K562 (cell line): ENCODE measurements at regions not wholly inside any gene's neighbourhood (a gene's known extent, or its start where the extent isn't known, plus 50 kb on each side); places are given as distances from the start of the nearest gene placed in this dataset.
A peak's percentile ranks its signal among the peaks of the same experiment; 100 is the strongest.

Experiments
- ATAC-seq: fragments of 200-7000 bp; cut with Tn5 transposase; 3 replicates; pipeline ENCODE4 v1.9.1; 2020; ENCODE audit warnings: moderate library complexity
- BruUV-seq: library from RNA; stranded (reverse); fragments of 400-500 nt; replicated peaks from 2 replicates; lab custom pipeline; 2021; lab: Mats Ljungman, UMichigan
- CTCF ChIA-PET: fragments of 300-600 bp; formaldehyde crosslinking; extraction: SDS; loops from one replicate; lab custom pipeline; 2021; ENCODE audit warnings: low intra/inter-chr PET ratio; lab: Yijun Ruan, JAX
- POLR2A ChIA-PET: fragments of 300-600, 350-650 bp; sonication (Branson Sonifier 250); formaldehyde crosslinking; extraction: SDS; loops from one replicate; lab custom pipeline; 2021; ENCODE audit warnings: antibody characterized with exemption, inconsistent platforms; lab: Yijun Ruan, JAX
- DNase-seq, 4 experiments: peaks; one replicate each; pipeline versions ENCODE4 v3.0.0 to v3.0.0-alpha.2; 2011 to 2018; ENCODE audit warnings: low spot score in 3 of 4, mixed read lengths in 3 of 4; ENCODE audit errors: extremely low read depth in 1 of 4
- FAIRE-seq: peaks from 2 replicates; lab custom pipeline; 2011; peaks lifted over from hg19 to GRCh38; lab: Jason Lieb, UNC
- H2AFZ ChIP-seq: 2 replicates; pipeline ENCODE4 v1.6.0; 2011; ENCODE audit warnings: low read depth, low read length, control low read depth, inconsistent platforms
- H3K27ac ChIP-seq: fragments of 200-600 bp; 3 replicates; pipeline ENCODE4 v1.8.0; 2011; ENCODE audit warnings: low read depth, mild to moderate bottlenecking, control low read depth, inconsistent platforms, low read length, moderate library complexity, mixed read lengths; ENCODE audit errors: extremely low read depth
- H3K27me3 ChIP-seq, 2 experiments: fragments of 300-600 bp in 1 of 2; 2 replicates in 1 of 2; 3 replicates in 1 of 2; pipeline versions ENCODE4 v1.6.0 to v1.8.0; 2011; ENCODE audit warnings: inconsistent platforms in 2 of 2, low read length in 2 of 2, mild to moderate bottlenecking in 1 of 2, mixed read lengths in 1 of 2, moderate library complexity in 1 of 2; ENCODE audit not compliant: control insufficient read depth in 2 of 2, insufficient read depth in 2 of 2
- H3K36me3 ChIP-seq: fragments of 300-600 bp; 3 replicates; pipeline ENCODE4 v1.8.0; 2011; ENCODE audit warnings: mild to moderate bottlenecking, low read length, inconsistent platforms; ENCODE audit not compliant: control insufficient read depth, insufficient read depth
- H3K4me1 ChIP-seq, 2 experiments: fragments of 200-600 bp in 1 of 2; replicated peaks in 1 of 2; 2 replicates in 1 of 2; 3 replicates in 1 of 2; pipeline versions ENCODE4 v1.5.1 to v1.8.0; 2011; ENCODE audit warnings: inconsistent platforms in 2 of 2, low read length in 2 of 2, mild to moderate bottlenecking in 1 of 2, mixed read lengths in 1 of 2, moderate library complexity in 1 of 2; ENCODE audit not compliant: control insufficient read depth in 2 of 2, insufficient read depth in 2 of 2
- H3K4me2 ChIP-seq: 2 replicates; pipeline ENCODE4 v1.6.1; 2011; ENCODE audit warnings: low read length, control low read depth, inconsistent platforms, mixed read lengths; ENCODE audit not compliant: insufficient read depth
- H3K4me3 ChIP-seq: fragments of 200-600 bp; sonication (generic), shearing (Covaris generic); 2 replicates; pipeline ENCODE4 v1.5.1; 2016; ENCODE audit warnings: control low read depth, inconsistent platforms
- H3K79me2 ChIP-seq: fragments of 200-600 bp; 3 replicates; pipeline ENCODE4 v1.8.0; 2011; ENCODE audit warnings: low read length, inconsistent platforms; ENCODE audit not compliant: control insufficient read depth, insufficient read depth
- H3K9ac ChIP-seq, 2 experiments: 2 replicates each; pipeline versions ENCODE4 v1.6.0 to v1.6.1; 2011; ENCODE audit warnings: low read depth in 2 of 2, low read length in 2 of 2, control low read depth in 1 of 2, inconsistent platforms in 1 of 2, mild to moderate bottlenecking in 1 of 2, mixed read lengths in 1 of 2; ENCODE audit not compliant: insufficient read depth in 1 of 2
- H3K9me1 ChIP-seq: one replicate; pipeline ENCODE4 v1.6.0; 2011; ENCODE audit warnings: inconsistent platforms, mild to moderate bottlenecking, low read length, moderate library complexity; ENCODE audit not compliant: control insufficient read depth, insufficient read depth
- H3K9me3 ChIP-seq: replicated peaks from 2 replicates; pipeline ENCODE4 v1.5.1; 2011; ENCODE audit warnings: low read depth, low read length, inconsistent platforms; ENCODE audit not compliant: control insufficient read depth, insufficient read depth
- H4K20me1 ChIP-seq: replicated peaks from 2 replicates; pipeline ENCODE4 v1.6.1; 2011; ENCODE audit warnings: low read length, inconsistent platforms, mixed read lengths; ENCODE audit not compliant: control insufficient read depth, insufficient read depth
- HLTF ChIP-seq: fragments of 450-650 bp; IDR thresholded peaks from 2 replicates; pipeline ENCODE4 v1.6.1; 2016
- KLF6 ChIP-seq: fragments of 250-450 bp; sonication (Bioruptor Pico); IDR thresholded peaks from 2 replicates; pipeline ENCODE4 v1.4.0; 2020; ENCODE audit warnings: mild to moderate bottlenecking, moderate library complexity, borderline replicate concordance
- RAD21 ChIP-seq, 2 experiments: fragments of 250-450 bp in 1 of 2; fragments of 450-650 bp in 1 of 2; sonication (Bioruptor Pico) in 1 of 2; formaldehyde crosslinking in 1 of 2; IDR thresholded peaks in 1 of 2; conservative IDR thresholded peaks in 1 of 2; 2 replicates each; pipeline versions ENCODE4 v1.4.0 to v1.8.0; 2020 to 2022; ENCODE audit warnings: mild to moderate bottlenecking in 2 of 2, moderate library complexity in 1 of 2
- WGBS: fragments of 100-300 bp; shearing (Covaris generic); methylation state at CpG from one replicate; pipeline ENCODE4 v1.1.6; 2016; ENCODE audit warnings: low coverage, mixed read lengths; ENCODE audit not compliant: insufficient coverage; ENCODE audit errors: missing lambda C conversion rate; 5-methylcytosine and 5-hydroxymethylcytosine counted together
- in situ Hi-C: fragments of 300-500 bp; cut with MboI; formaldehyde crosslinking; loops from 4 replicates; pipeline ENCODE4 v1.15.0; 2018; ENCODE audit warnings: inconsistent platforms, mixed read lengths
- intact Hi-C: fragments of 100-400 bp; cut with micrococcal nuclease; formaldehyde crosslinking; loops from 2 replicates; pipeline ENCODE4 v1.14.2; 2022
- TF ChIP-seq, protein P1 (sequence below), 3 experiments: IDR thresholded peaks in 2 of 3; conservative IDR thresholded peaks in 1 of 3; 2 replicates each; pipeline ENCODE4 v1.5.1; 2011 to 2012; ENCODE audit warnings: low read length in 3 of 3, mild to moderate bottlenecking in 3 of 3, control low read depth in 2 of 3, improper control_type of control experiment in 1 of 3, inconsistent platforms in 1 of 3, low read depth in 1 of 3, mixed read lengths in 1 of 3, moderate library complexity in 1 of 3; ENCODE audit not compliant: insufficient read depth in 2 of 3

DNA sequence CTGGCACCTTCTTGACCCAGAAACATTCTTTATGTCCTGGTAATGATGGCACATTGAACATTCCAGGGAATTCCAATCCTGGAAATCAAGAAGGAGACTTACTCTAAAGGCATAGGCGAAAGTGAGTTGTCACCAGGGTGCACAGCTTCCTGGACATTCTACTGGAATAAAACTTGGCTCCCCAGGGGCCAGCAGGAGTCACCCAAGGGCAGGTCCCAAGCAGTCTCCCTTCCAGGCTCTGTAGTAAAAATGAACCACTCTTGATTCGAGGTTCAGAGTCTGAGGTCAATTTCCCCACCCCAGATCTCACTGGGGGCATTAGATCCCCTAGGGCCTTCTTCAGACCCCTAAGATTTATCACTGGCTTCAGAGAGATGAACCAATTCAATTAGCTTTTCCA lies 338.7 kb upstream of the GATB start:
- BruUV-seq = no TSS peak
- intact Hi-C loops = no loop called here
- 0% methylated on average over 2 of the region's 2 CpGs for WGBS
- ATAC-seq = peak; percentile 65; the same call in 2 of the 3 replicates
- in situ Hi-C loops = no loop called here
- FAIRE-seq = no peak
- POLR2A ChIA-PET = no interaction called here
- H3K9me1 ChIP-seq = no peaks in the 10 kb centered on the region
- no peaks in the 10 kb centered on the region for H3K36me3 ChIP-seq
- no peaks in the 10 kb centered on the region for H3K4me1 ChIP-seq
- no peak overlapping the region for H3K4me2 ChIP-seq
- no peak overlapping the region for H3K9ac ChIP-seq
- H3K9me3 ChIP-seq = no peaks in the 10 kb centered on the region
- TF ChIP-seq RAD21 (CRISPR knock-in tag; conservative IDR thresholded peaks at IDR 0.05 in 1 of 2, IDR thresholded peaks at IDR 0.05 in 1 of 2) (peak; percentile 41), HLTF (no peak), KLF6 (CRISPR knock-in tag) (no peak)
- TF ChIP-seq, protein P1, sequence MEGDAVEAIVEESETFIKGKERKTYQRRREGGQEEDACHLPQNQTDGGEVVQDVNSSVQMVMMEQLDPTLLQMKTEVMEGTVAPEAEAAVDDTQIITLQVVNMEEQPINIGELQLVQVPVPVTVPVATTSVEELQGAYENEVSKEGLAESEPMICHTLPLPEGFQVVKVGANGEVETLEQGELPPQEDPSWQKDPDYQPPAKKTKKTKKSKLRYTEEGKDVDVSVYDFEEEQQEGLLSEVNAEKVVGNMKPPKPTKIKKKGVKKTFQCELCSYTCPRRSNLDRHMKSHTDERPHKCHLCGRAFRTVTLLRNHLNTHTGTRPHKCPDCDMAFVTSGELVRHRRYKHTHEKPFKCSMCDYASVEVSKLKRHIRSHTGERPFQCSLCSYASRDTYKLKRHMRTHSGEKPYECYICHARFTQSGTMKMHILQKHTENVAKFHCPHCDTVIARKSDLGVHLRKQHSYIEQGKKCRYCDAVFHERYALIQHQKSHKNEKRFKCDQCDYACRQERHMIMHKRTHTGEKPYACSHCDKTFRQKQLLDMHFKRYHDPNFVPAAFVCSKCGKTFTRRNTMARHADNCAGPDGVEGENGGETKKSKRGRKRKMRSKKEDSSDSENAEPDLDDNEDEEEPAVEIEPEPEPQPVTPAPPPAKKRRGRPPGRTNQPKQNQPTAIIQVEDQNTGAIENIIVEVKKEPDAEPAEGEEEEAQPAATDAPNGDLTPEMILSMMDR (IDR thresholded peaks at IDR 0.05 in 2 of 3, conservative IDR thresholded peaks at IDR 0.05 in 1 of 3; ENCODE audit: insufficient read depth in 2 of 3, low read depth in 1 of 3, low read length in 3 of 3) = peak in 2 of 3 experiments; percentile 43 to 47; a peak in 2 of 6 replicates
- H2AFZ ChIP-seq = no peak overlapping the region
- no peak overlapping the region for H3K4me3 ChIP-seq
- no peaks in the 10 kb centered on the region for H3K79me2 ChIP-seq
- peaks cover 2 to 59% of the 10 kb centered on the region in 2 experiments; a peak in 4 of 5 replicates for H3K27me3 ChIP-seq
- CTCF ChIA-PET = no interaction called here
- no peak overlapping the region for H3K27ac ChIP-seq
- no peaks in the 10 kb centered on the region; the same call in 1 of the 2 replicates for H4K20me1 ChIP-seq
- no peak for DNase-seq
